PC-9 (cell line): ENCODE measurements at regions not wholly inside any gene's neighbourhood (a gene's known extent, or its start where the extent isn't known, plus 50 kb on each side); places are given as distances from the start of the nearest gene placed in this dataset.
A peak's percentile ranks its signal among the peaks of the same experiment; 100 is the strongest.

Source experiments
- BruUV-seq: library from RNA; stranded (reverse); fragments of 400-500 nt; replicated peaks from 2 replicates; lab custom pipeline; 2021; lab: Mats Ljungman, UMichigan
- CTCF ChIA-PET: fragments of 300-600 bp; sonication (Branson Sonifier 250); formaldehyde crosslinking; loops from one replicate; lab custom pipeline; 2022; ENCODE audit warnings: antibody characterized with exemption; lab: Charles Lee
- POLR2A ChIA-PET: fragments of 300-600 bp; sonication (Branson Sonifier 250); formaldehyde crosslinking; loops from one replicate; lab custom pipeline; 2022; ENCODE audit warnings: antibody characterized with exemption; ENCODE audit not compliant: unreplicated experiment; lab: Charles Lee
- DNase-seq, 2 experiments: peaks; one replicate each; pipeline versions ENCODE4 v3.0.0 to v3.0.0-alpha.2; 2015 to 2022; ENCODE audit warnings: mixed read lengths in 1 of 2
- H2AFZ ChIP-seq: fragments of 200-600 bp; sonication (generic); 2 replicates; pipeline ENCODE4 v1.8.1; 2017; ENCODE audit warnings: antibody characterized with exemption
- H3F3A ChIP-seq: fragments of 200-600 bp; sonication (generic); 2 replicates; pipeline ENCODE4 v1.8.1; 2017; ENCODE audit warnings: antibody characterized with exemption, mild to moderate bottlenecking, low read depth; ENCODE audit not compliant: insufficient read depth
- H3K27ac ChIP-seq: fragments of 200-600 bp; sonication (generic); 2 replicates; pipeline ENCODE4 v1.6.1; 2016; ENCODE audit warnings: mixed run types
- H3K27me3 ChIP-seq: fragments of 200-600 bp; sonication (generic); 2 replicates; pipeline ENCODE4 v1.6.1; 2016; ENCODE audit warnings: low read depth, mixed run types; ENCODE audit not compliant: insufficient read depth
- H3K36me3 ChIP-seq: fragments of 200-600 bp; sonication (generic); 2 replicates; pipeline ENCODE4 v1.6.1; 2016; ENCODE audit warnings: low read depth, mixed run types
- H3K4me1 ChIP-seq: fragments of 200-600 bp; sonication (generic); replicated peaks from 2 replicates; pipeline ENCODE4 v1.6.1; 2016; ENCODE audit warnings: mixed run types; ENCODE audit not compliant: insufficient read depth
- H3K4me2 ChIP-seq: fragments of 200-600 bp; sonication (generic); 2 replicates; pipeline ENCODE4 v1.6.1; 2017; ENCODE audit warnings: mixed run types
- H3K4me3 ChIP-seq: fragments of 200-600 bp; sonication (generic); 2 replicates; pipeline ENCODE4 v1.6.1; 2016; ENCODE audit warnings: mixed run types
- H3K79me2 ChIP-seq: fragments of 200-600 bp; sonication (generic); 2 replicates; pipeline ENCODE4 v1.6.1; 2017; ENCODE audit warnings: low read depth, mixed run types
- H3K9me2 ChIP-seq: fragments of 200-600 bp; sonication (generic); 2 replicates; pipeline ENCODE4 v1.8.1; 2017; ENCODE audit warnings: mild to moderate bottlenecking; ENCODE audit not compliant: insufficient read depth
- H3K9me3 ChIP-seq: fragments of 200-600 bp; sonication (generic); 2 replicates; pipeline ENCODE4 v1.8.1; 2016; ENCODE audit warnings: low read depth; ENCODE audit not compliant: insufficient read depth
- H4K20me1 ChIP-seq: fragments of 200-600 bp; sonication (generic); 2 replicates; pipeline ENCODE4 v1.8.1; 2017; ENCODE audit not compliant: insufficient read depth
- EZH2 ChIP-seq: fragments of 200-600 bp; sonication (generic); IDR thresholded peaks from 2 replicates; pipeline ENCODE4 v1.8.0; 2017; ENCODE audit warnings: antibody characterized with exemption, low read depth
- intact Hi-C: fragments of 100-400 bp; cut with micrococcal nuclease; formaldehyde crosslinking; loops from one replicate; pipeline ENCODE4 v1.10.0; 2022; ENCODE audit not compliant: unreplicated experiment
- TF ChIP-seq, protein P1 (sequence below): fragments of 200-600 bp; sonication (generic); conservative IDR thresholded peaks from 2 replicates; pipeline ENCODE4 v1.6.1; 2017; ENCODE audit warnings: mixed run types, antibody characterized with exemption, mild to moderate bottlenecking, moderate library complexity

DNA sequence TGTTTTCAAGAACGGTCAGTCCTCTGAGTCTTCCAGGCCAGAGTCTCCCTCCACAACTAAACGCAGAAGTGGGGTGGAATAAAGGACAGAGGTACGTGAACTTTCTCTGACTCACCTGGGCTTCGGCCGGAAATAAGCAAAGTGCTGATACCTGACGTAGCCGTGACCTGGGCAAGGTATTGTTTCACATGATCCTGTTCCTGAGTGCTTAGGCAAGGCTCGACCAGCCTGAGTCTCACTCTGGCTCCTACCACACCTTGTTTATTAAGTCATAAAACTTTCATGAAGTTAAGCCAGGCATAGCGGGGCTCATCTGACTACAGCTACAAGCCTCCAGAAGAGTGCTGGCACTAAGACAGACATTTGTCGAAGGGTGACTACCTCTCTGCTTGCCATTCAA, 327.5 kb downstream of the SETD4 start:
- H3K79me2 ChIP-seq = no peaks in the 10 kb centered on the region
- no peaks in the 10 kb centered on the region for H3K9me3 ChIP-seq
- H3K9me2 ChIP-seq = no peaks in the 10 kb centered on the region
- no peaks in the 10 kb centered on the region for H3K4me1 ChIP-seq
- H3K4me2 ChIP-seq = no peak overlapping the region
- no peaks in the 10 kb centered on the region for H3K36me3 ChIP-seq
- TF ChIP-seq, protein P1, sequence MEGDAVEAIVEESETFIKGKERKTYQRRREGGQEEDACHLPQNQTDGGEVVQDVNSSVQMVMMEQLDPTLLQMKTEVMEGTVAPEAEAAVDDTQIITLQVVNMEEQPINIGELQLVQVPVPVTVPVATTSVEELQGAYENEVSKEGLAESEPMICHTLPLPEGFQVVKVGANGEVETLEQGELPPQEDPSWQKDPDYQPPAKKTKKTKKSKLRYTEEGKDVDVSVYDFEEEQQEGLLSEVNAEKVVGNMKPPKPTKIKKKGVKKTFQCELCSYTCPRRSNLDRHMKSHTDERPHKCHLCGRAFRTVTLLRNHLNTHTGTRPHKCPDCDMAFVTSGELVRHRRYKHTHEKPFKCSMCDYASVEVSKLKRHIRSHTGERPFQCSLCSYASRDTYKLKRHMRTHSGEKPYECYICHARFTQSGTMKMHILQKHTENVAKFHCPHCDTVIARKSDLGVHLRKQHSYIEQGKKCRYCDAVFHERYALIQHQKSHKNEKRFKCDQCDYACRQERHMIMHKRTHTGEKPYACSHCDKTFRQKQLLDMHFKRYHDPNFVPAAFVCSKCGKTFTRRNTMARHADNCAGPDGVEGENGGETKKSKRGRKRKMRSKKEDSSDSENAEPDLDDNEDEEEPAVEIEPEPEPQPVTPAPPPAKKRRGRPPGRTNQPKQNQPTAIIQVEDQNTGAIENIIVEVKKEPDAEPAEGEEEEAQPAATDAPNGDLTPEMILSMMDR = no peak
- TF ChIP-seq EZH2 = no peak
- H4K20me1 ChIP-seq = no peaks in the 10 kb centered on the region
- ChIA-PET CTCF (no interaction called here), POLR2A (no interaction called here)
- H3F3A ChIP-seq = no peaks in the 10 kb centered on the region
- peak in 1 of 2 experiments; percentile 20 for DNase-seq
- H3K27ac ChIP-seq = no peak overlapping the region
- no peak overlapping the region for H2AFZ ChIP-seq
- intact Hi-C loops = no loop called here
- H3K4me3 ChIP-seq = no peak overlapping the region
- no TSS peak for BruUV-seq
- no peaks in the 10 kb centered on the region for H3K27me3 ChIP-seq

DNA sequence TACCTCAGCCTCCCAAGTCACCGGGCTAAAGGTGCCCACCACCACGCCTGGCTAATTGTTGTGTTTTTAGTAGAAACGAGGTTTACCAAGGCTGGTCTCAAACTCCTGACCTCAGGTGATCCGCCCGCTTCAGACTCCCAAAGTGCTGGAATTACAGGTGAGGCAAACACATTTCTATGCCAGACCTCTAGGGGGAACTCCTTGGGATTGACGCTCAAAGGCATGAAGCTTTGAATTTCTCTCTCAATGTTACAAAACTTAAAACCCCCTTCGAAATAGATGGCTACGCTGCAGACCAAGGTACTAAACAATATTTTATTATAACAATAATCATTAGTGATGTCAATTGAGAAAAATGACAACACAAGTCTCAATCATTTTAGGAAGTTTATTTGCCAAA, 330.0 kb downstream of the SETD4 start:
- no peak for DNase-seq
- POLR2A ChIA-PET = no interaction called here
- Histone ChIP-seq H3K27me3 (no peaks in the 10 kb centered on the region), H3K9me3 (no peaks in the 10 kb centered on the region), H3K4me2 (no peak overlapping the region), H3K27ac (no peak overlapping the region), H2AFZ (no peak overlapping the region), H3K9me2 (no peaks in the 10 kb centered on the region), H3K4me3 (no peak overlapping the region), H4K20me1 (no peaks in the 10 kb centered on the region), H3F3A (no peaks in the 10 kb centered on the region), H3K36me3 (no peaks in the 10 kb centered on the region), H3K4me1 (no peaks in the 10 kb centered on the region), H3K79me2 (no peaks in the 10 kb centered on the region)
- CTCF ChIA-PET = no interaction called here
- TF ChIP-seq EZH2 = no peak
- TF ChIP-seq, protein P1 = no peak
- intact Hi-C loops = no loop called here
- BruUV-seq = no TSS peak

DNA sequence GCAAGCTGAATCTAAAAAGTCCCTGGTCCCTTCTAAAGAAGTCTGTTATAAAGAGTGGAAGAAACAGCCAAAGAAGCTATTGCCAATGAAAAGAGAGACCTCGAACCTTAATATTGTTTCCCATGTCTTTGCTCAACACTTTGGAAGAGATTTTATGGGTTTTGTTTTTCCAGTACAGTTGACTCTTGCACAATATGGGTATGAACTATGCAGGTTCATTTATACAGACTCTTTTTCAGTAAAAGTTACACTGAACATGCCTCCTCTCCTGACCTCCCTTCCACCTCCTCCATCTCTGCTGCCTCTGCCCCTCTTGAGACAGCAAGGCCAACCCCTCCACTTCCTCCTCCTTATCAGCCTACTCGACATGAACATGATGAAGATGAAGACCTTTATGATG, 332.5 kb downstream of the SETD4 start:
- Histone ChIP-seq H3K4me3 (no peak overlapping the region), H4K20me1 (no peaks in the 10 kb centered on the region), H3K4me1 (no peaks in the 10 kb centered on the region), H3K79me2 (no peaks in the 10 kb centered on the region), H3K9me2 (no peaks in the 10 kb centered on the region), H3F3A (no peaks in the 10 kb centered on the region), H3K27me3 (no peaks in the 10 kb centered on the region), H3K4me2 (no peak overlapping the region), H2AFZ (no peak overlapping the region), H3K27ac (no peak overlapping the region), H3K9me3 (no peaks in the 10 kb centered on the region), H3K36me3 (no peaks in the 10 kb centered on the region)
- no peak for TF ChIP-seq EZH2
- TF ChIP-seq, protein P1 = no peak
- ChIA-PET CTCF (no interaction called here), POLR2A (no interaction called here)
- no peak for DNase-seq
- BruUV-seq = no TSS peak
- intact Hi-C loops = no loop called here
